Right lobe of liver (tissue), 6 donors: ENCODE measurements at regions not wholly inside any gene's neighbourhood (a gene's known extent, or its start where the extent isn't known, plus 50 kb on each side); places are given as distances from the start of the nearest gene placed in this dataset.
A peak's percentile ranks its signal among the peaks of the same experiment; 100 is the strongest.

Source experiments
- ATAC-seq, 4 donors: fragments of 200-7000 bp; cut with Tn5 transposase; one replicate each; pipeline ENCODE4 v1.9.1; 2020; ENCODE audit warnings: mild to moderate bottlenecking in 4 of 4, moderate library complexity in 4 of 4
- DNase-seq, 3 donors: peaks; one replicate each; pipeline ENCODE4 v3.0.0-alpha.2; 2020
- H3K27ac ChIP-seq, 3 donors: fragments of 200-600 bp; one replicate each; pipeline ENCODE4 v1.8.0; 2022
- H3K27me3 ChIP-seq, 2 donors: fragments of 200-600 bp; one replicate each; pipeline ENCODE4 v1.8.0; 2022
- H3K36me3 ChIP-seq, 4 donors: fragments of 200-600 bp; sonication (generic) in 1 of 4; one replicate each; pipeline versions ENCODE4 v1.5.1 to v1.8.0; 2017 to 2022; ENCODE audit warnings: control low read depth in 1 of 4
- H3K4me1 ChIP-seq, 4 donors: fragments of 200-600 bp; sonication (generic) in 1 of 4; one replicate each; pipeline versions ENCODE4 v1.5.1 to v1.8.0; 2017 to 2022; ENCODE audit warnings: control low read depth in 1 of 4
- H3K4me3 ChIP-seq, 3 donors: fragments of 200-600 bp; one replicate each; pipeline ENCODE4 v1.8.0; 2022
- H3K9me3 ChIP-seq, 4 donors: fragments of 200-600 bp; sonication (generic) in 1 of 4; one replicate each; pipeline versions ENCODE4 v1.5.1 to v1.8.0; 2017 to 2022; ENCODE audit warnings: control low read depth in 1 of 4
- CTCF ChIP-seq, 4 donors: fragments of 200-600 bp in 3 of 4; fragments of 450-650 bp in 1 of 4; IDR thresholded peaks; one replicate each; pipeline versions ENCODE4 v1.5.1 to v1.8.0; 2016 to 2022; ENCODE audit warnings: antibody characterized with exemption in 4 of 4, mild to moderate bottlenecking in 2 of 4
- POLR2A ChIP-seq: fragments of 450-650 bp; IDR thresholded peaks from one replicate; pipeline ENCODE4 v1.6.1; 2017; ENCODE audit warnings: antibody characterized with exemption, mild to moderate bottlenecking
- WGBS: methylation state at CpG from one replicate; pipeline ENCODE4 v1.1.6; 2018; ENCODE audit warnings: low coverage, low lambda C conversion rate; ENCODE audit not compliant: insufficient coverage; ENCODE audit errors: missing lambda C conversion rate; 5-methylcytosine and 5-hydroxymethylcytosine counted together
- intact Hi-C, 2 donors: fragments of 100-400 bp; cut with DNase I; formaldehyde crosslinking; loops; one replicate each; pipeline versions ENCODE4 v1.11.2 to v1.14.1; 2022
- donor health status: DM: no; HTN: yes; CAD: no.
- donor health status: DM: no; HTN: no; CAD: no.
- donor health status: DM: no; HTN: no; CAD: no.
- donor health status: DM: no; HTN: yes; CAD: no.
- donor health status: DM: no; HTN: yes; CAD: no.

GRCh38 chr5:57695179-57695578, 212.6 kb upstream of the ACTBL2 start:
- Histone ChIP-seq H3K27me3 (no peaks in the 10 kb centered on the region), H3K4me3 (no peak overlapping the region), H3K4me1 (peaks cover 0 to 43% (median 19%) of the 10 kb centered on the region in 4 donors), H3K36me3 (no peaks in the 10 kb centered on the region), H3K9me3 (no peaks in the 10 kb centered on the region), H3K27ac (peak overlapping the region; percentile 84 to 90 (median 88))
- peak; percentile 63 to 81 (median 72) for ATAC-seq
- WGBS: 37% methylated on average over 5 of the region's 5 CpGs
- intact Hi-C loops: no loop called here
- TF ChIP-seq CTCF (IDR thresholded peaks at IDR 0.05) (no peak), POLR2A (peak; percentile 34)
- peak in 1 of 3 donors; percentile 22 for DNase-seq

GRCh38 chr5:57693488-57694305, 211.1 kb upstream of the ACTBL2 start:
- H3K27ac ChIP-seq: peak overlapping the region; percentile 78 to 90 (median 88)
- no peaks in the 10 kb centered on the region for H3K27me3 ChIP-seq
- WGBS: 37% methylated on average over 8 of the region's 8 CpGs
- intact Hi-C loops: no loop called here
- H3K9me3 ChIP-seq: no peaks in the 10 kb centered on the region
- peak overlapping the region in 1 of 3 donors; percentile 14 for H3K4me3 ChIP-seq
- no peaks in the 10 kb centered on the region for H3K36me3 ChIP-seq
- DNase-seq (no peak), ATAC-seq (peak in 3 of 4 donors; percentile 43 to 50 (median 48))
- TF ChIP-seq CTCF (IDR thresholded peaks at IDR 0.05) (no peak), POLR2A (no peak)
- H3K4me1 ChIP-seq: peaks cover 0 to 43% (median 19%) of the 10 kb centered on the region in 4 donors

- DNase-seq (peak; percentile 76 to 84 (median 79)), ATAC-seq (peak; percentile 78 to 94 (median 88))
- peak; percentile 67 for TF ChIP-seq POLR2A
- TF ChIP-seq CTCF (IDR thresholded peaks at IDR 0.05): no peak
- intact Hi-C loops: no loop called here
- Histone ChIP-seq H3K4me3 (no peak overlapping the region), H3K4me1 (peaks cover 0 to 43% (median 19%) of the 10 kb centered on the region in 4 donors), H3K27me3 (no peaks in the 10 kb centered on the region), H3K27ac (peak overlapping the region; percentile 78 to 90 (median 88)), H3K9me3 (no peaks in the 10 kb centered on the region), H3K36me3 (no peaks in the 10 kb centered on the region)
- 48% methylated on average over 6 of the region's 6 CpGs for WGBS
Measured at GRCh38 chr5:57692582-57693487, 210.2 kb upstream of the ACTBL2 start.

GRCh38 chr5:57690724-57691123, 208.1 kb upstream of the ACTBL2 start:
- no peaks in the 10 kb centered on the region for H3K9me3 ChIP-seq

More at GRCh38 chr5:57690724-57691123, 208.1 kb upstream of the ACTBL2 start:
- no peak overlapping the region for H3K27ac ChIP-seq
- H3K4me3 ChIP-seq: no peak overlapping the region
- no peak for TF ChIP-seq POLR2A
- TF ChIP-seq CTCF (IDR thresholded peaks at IDR 0.05): no peak
- intact Hi-C loops: no loop called here
- DNase-seq: no peak
- no peak for ATAC-seq
- H3K36me3 ChIP-seq: no peaks in the 10 kb centered on the region
- 85% methylated on average over 2 of the region's 2 CpGs for WGBS
- H3K4me1 ChIP-seq: peaks cover 0 to 30% (median 11%) of the 10 kb centered on the region in 4 donors
- H3K27me3 ChIP-seq: no peaks in the 10 kb centered on the region
